H9 (cell line): ENCODE measurements at regions not wholly inside any gene's neighbourhood (a gene's known extent, or its start where the extent isn't known, plus 50 kb on each side); places are given as distances from the start of the nearest gene placed in this dataset.

Experiments used
- DNase-seq: peaks from one replicate; pipeline ENCODE4 v3.0.0-alpha.2; 2017
- H2AFZ ChIP-seq: one replicate; pipeline ENCODE4 v1.6.1; 2013; ENCODE audit warnings: mild to moderate bottlenecking, low read length, control low read depth, moderate library complexity
- H2AK5ac ChIP-seq: 2 replicates; pipeline ENCODE4 v1.6.1; 2013; ENCODE audit warnings: low read length, control low read depth, mixed read lengths; ENCODE audit not compliant: insufficient read length
- H2BK120ac ChIP-seq: one replicate; pipeline ENCODE4 v1.6.1; 2013; ENCODE audit warnings: low read depth, mild to moderate bottlenecking, low read length, control low read depth, inconsistent platforms; ENCODE audit not compliant: poor library complexity, severe bottlenecking
- H2BK12ac ChIP-seq: 2 replicates; pipeline ENCODE4 v1.6.1; 2013; ENCODE audit warnings: low read length, control low read depth, mixed read lengths, low read depth; ENCODE audit not compliant: insufficient read length
- H2BK15ac ChIP-seq: 2 replicates; pipeline ENCODE4 v1.6.1; 2013; ENCODE audit warnings: low read depth, low read length, control low read depth
- H2BK20ac ChIP-seq: one replicate; pipeline ENCODE4 v1.6.1; 2013; ENCODE audit warnings: low read depth, mild to moderate bottlenecking, low read length, control low read depth, inconsistent platforms; ENCODE audit not compliant: poor library complexity, severe bottlenecking
- H2BK5ac ChIP-seq: 2 replicates; pipeline ENCODE4 v1.6.1; 2013; ENCODE audit warnings: low read length, control low read depth, mixed read lengths; ENCODE audit not compliant: insufficient read length
- H3K14ac ChIP-seq: 2 replicates; pipeline ENCODE4 v1.6.1; 2013; ENCODE audit warnings: low read length, control low read depth; ENCODE audit not compliant: insufficient read depth
- H3K18ac ChIP-seq: 2 replicates; pipeline ENCODE4 v1.6.1; 2013; ENCODE audit warnings: low read depth, mild to moderate bottlenecking, mixed read lengths, low read length, control low read depth; ENCODE audit not compliant: insufficient read length
- H3K23ac ChIP-seq: 2 replicates; pipeline ENCODE4 v1.6.1; 2013; ENCODE audit warnings: low read length, control low read depth, mixed read lengths, low read depth; ENCODE audit not compliant: insufficient read length
- H3K23me2 ChIP-seq: 2 replicates; pipeline ENCODE4 v1.6.1; 2013; ENCODE audit warnings: low read depth, mild to moderate bottlenecking, mixed read lengths, low read length, control low read depth; ENCODE audit not compliant: insufficient read length, poor library complexity, severe bottlenecking
- H3K27ac ChIP-seq: 2 replicates; pipeline ENCODE4 v1.5.1; 2013; ENCODE audit warnings: low read length, control low read depth, mixed read lengths, low read depth; ENCODE audit not compliant: insufficient read length
- H3K27me3 ChIP-seq: 2 replicates; pipeline ENCODE4 v1.6.1; 2013; ENCODE audit warnings: low read length, control low read depth, inconsistent platforms; ENCODE audit not compliant: insufficient read depth
- H3K4ac ChIP-seq: 2 replicates; pipeline ENCODE4 v1.6.1; 2013; ENCODE audit warnings: low read depth, mild to moderate bottlenecking, control low read depth, inconsistent platforms, low read length, moderate library complexity
- H3K4me1 ChIP-seq: 2 replicates; pipeline ENCODE4 v1.6.1; 2013; ENCODE audit warnings: low read length, control low read depth, inconsistent platforms; ENCODE audit not compliant: insufficient read depth
- H3K4me2 ChIP-seq: 2 replicates; pipeline ENCODE4 v1.6.1; 2013; ENCODE audit warnings: low read length, control low read depth, mixed read lengths; ENCODE audit not compliant: insufficient read length, insufficient read depth
- H3K56ac ChIP-seq: 2 replicates; pipeline ENCODE4 v1.6.1; 2013; ENCODE audit warnings: low read depth, mild to moderate bottlenecking, mixed read lengths, low read length, control low read depth; ENCODE audit not compliant: insufficient read length
- H3K79me1 ChIP-seq: 2 replicates; pipeline ENCODE4 v1.6.1; 2013; ENCODE audit warnings: low read depth, mild to moderate bottlenecking, moderate library complexity, low read length, control low read depth, inconsistent platforms; ENCODE audit not compliant: insufficient read depth, poor library complexity, severe bottlenecking
- H3K79me2 ChIP-seq: 2 replicates; pipeline ENCODE4 v1.6.1; 2013; ENCODE audit warnings: low read length, control low read depth, inconsistent platforms; ENCODE audit not compliant: insufficient read depth
- H3K9ac ChIP-seq: 2 replicates; pipeline ENCODE4 v1.6.1; 2013; ENCODE audit warnings: low read length, control low read depth, mixed read lengths; ENCODE audit not compliant: insufficient read length; ENCODE audit errors: extremely low read depth
- H3K9me3 ChIP-seq: one replicate; pipeline ENCODE4 v1.6.1; 2013; ENCODE audit warnings: low read depth, low read length, inconsistent platforms; ENCODE audit not compliant: control insufficient read depth
- H3T11ph ChIP-seq: one replicate; pipeline ENCODE4 v1.6.1; 2013; ENCODE audit warnings: mild to moderate bottlenecking, low read length, control low read depth, inconsistent platforms
- H4K20me1 ChIP-seq: one replicate; pipeline ENCODE4 v1.6.1; 2013; ENCODE audit not compliant: control insufficient read depth, insufficient read length, insufficient read depth
- H4K5ac ChIP-seq: 2 replicates; pipeline ENCODE4 v1.6.1; 2013; ENCODE audit warnings: low read depth, mild to moderate bottlenecking, mixed read lengths, low read length, control low read depth; ENCODE audit not compliant: insufficient read length
- H4K8ac ChIP-seq: replicated peaks from 2 replicates; pipeline ENCODE4 v1.6.1; 2013; ENCODE audit warnings: low read length, control low read depth, mixed read lengths, low read depth; ENCODE audit not compliant: insufficient read length
- H4K91ac ChIP-seq: 2 replicates; pipeline ENCODE4 v1.6.1; 2013; ENCODE audit warnings: low read depth, mild to moderate bottlenecking, moderate library complexity, mixed read lengths, low read length, control low read depth; ENCODE audit not compliant: insufficient read length
- H3K27ac Mint-ChIP-seq, 3 experiments: 2 replicates in 2 of 3; 3 replicates in 1 of 3; pipeline ENCODE4 v1.8.0; 2020 to 2021; ENCODE audit warnings: mixed read lengths in 3 of 3, mild to moderate bottlenecking in 1 of 3, moderate library complexity in 1 of 3
- H3K27me3 Mint-ChIP-seq: 2 replicates; pipeline ENCODE4 v1.8.0; 2021; ENCODE audit warnings: low read depth, mild to moderate bottlenecking, moderate library complexity, mixed read lengths
- H3K36me3 Mint-ChIP-seq, 3 experiments: 2 replicates in 2 of 3; 3 replicates in 1 of 3; pipeline ENCODE4 v1.8.0; 2020 to 2021; ENCODE audit warnings: low read depth in 3 of 3, mixed read lengths in 3 of 3; ENCODE audit not compliant: insufficient read depth in 1 of 3
- H3K4me1 Mint-ChIP-seq, 2 experiments: 2 replicates each; pipeline ENCODE4 v1.8.0; 2020; ENCODE audit warnings: mixed read lengths in 2 of 2
- H3K4me3 Mint-ChIP-seq, 2 experiments: 2 replicates in 1 of 2; 3 replicates in 1 of 2; pipeline ENCODE4 v1.8.0; 2020 to 2021; ENCODE audit warnings: mild to moderate bottlenecking in 2 of 2, mixed read lengths in 2 of 2, moderate library complexity in 1 of 2
- H3K9me3 Mint-ChIP-seq, 2 experiments: 2 replicates in 1 of 2; 3 replicates in 1 of 2; pipeline ENCODE4 v1.8.0; 2020; ENCODE audit warnings: mild to moderate bottlenecking in 2 of 2, mixed read lengths in 2 of 2, moderate library complexity in 1 of 2
- WGBS: extraction: QIAGEN DNeasy Blood & Tissue Kit; methylation state at CpG from one replicate; pipeline ENCODE4 v1.1.7; 2013; ENCODE audit warnings: missing lambda C conversion rate, low lambda C conversion rate, mixed read lengths; ENCODE audit not compliant: insufficient read length; ENCODE audit errors: extremely low coverage; 5-methylcytosine and 5-hydroxymethylcytosine counted together
- TF ChIP-seq, protein P1 (sequence below): fragments of 200-600 bp; sonication (generic); conservative IDR thresholded peaks from 3 replicates; pipeline ENCODE4 v1.8.0; 2021; ENCODE audit warnings: antibody characterized with exemption, mild to moderate bottlenecking

DNA sequence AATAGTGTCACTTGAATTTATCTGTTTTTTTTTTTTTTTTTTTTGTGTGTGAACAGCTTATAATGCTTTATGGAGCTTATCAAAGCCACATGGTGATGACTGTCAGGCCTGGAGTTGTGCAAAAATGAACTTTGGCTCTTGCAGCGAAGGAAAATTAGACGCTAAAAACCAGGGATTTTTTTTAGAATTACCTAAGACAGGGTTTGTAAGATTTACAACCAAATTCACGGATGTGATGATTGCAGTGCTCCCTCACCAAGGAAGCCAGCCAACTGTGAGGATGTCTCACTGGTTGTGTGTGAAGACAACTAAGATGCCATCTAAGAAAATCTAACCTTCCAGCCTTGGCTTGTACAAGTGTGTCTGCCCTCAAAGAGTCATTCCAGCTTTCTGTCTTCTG, 127.1 kb upstream of the SLC4A4 start:
- Histone ChIP-seq H4K91ac (no peak overlapping the region), H2AFZ (no peak overlapping the region), H3K79me1 (no peaks in the 10 kb centered on the region), H3K4ac (no peak overlapping the region), H3K23me2 (no peaks in the 10 kb centered on the region), H4K8ac (no peak overlapping the region), H3K56ac (no peak overlapping the region), H3K4me2 (no peak overlapping the region), H4K5ac (no peak overlapping the region), H2BK12ac (no peak overlapping the region), H2BK5ac (no peak overlapping the region), H2BK15ac (no peak overlapping the region), H3K4me1 (no peaks in the 10 kb centered on the region), H2BK120ac (no peak overlapping the region), H3K23ac (no peak overlapping the region), H3K9ac (no peak overlapping the region), H3K27ac (no peak overlapping the region), H4K20me1 (no peaks in the 10 kb centered on the region), H2AK5ac (no peak overlapping the region), H3K18ac (no peak overlapping the region), H3K9me3 (no peaks in the 10 kb centered on the region), H3T11ph (no peak overlapping the region), H3K79me2 (no peaks in the 10 kb centered on the region), H3K27me3 (no peaks in the 10 kb centered on the region), H3K14ac (no peak overlapping the region), H2BK20ac (no peak overlapping the region)
- Mint-ChIP-seq H3K27me3 (no peaks in the 10 kb centered on the region), H3K4me1 (no peaks in the 10 kb centered on the region), H3K9me3 (no peaks in the 10 kb centered on the region), H3K36me3 (no peaks in the 10 kb centered on the region), H3K27ac (no peak overlapping the region), H3K4me3 (no peak overlapping the region)
- WGBS, result no CpG with 5 or more reads among the region's 3 CpGs
- DNase-seq, result no peak
- TF ChIP-seq, protein P1, sequence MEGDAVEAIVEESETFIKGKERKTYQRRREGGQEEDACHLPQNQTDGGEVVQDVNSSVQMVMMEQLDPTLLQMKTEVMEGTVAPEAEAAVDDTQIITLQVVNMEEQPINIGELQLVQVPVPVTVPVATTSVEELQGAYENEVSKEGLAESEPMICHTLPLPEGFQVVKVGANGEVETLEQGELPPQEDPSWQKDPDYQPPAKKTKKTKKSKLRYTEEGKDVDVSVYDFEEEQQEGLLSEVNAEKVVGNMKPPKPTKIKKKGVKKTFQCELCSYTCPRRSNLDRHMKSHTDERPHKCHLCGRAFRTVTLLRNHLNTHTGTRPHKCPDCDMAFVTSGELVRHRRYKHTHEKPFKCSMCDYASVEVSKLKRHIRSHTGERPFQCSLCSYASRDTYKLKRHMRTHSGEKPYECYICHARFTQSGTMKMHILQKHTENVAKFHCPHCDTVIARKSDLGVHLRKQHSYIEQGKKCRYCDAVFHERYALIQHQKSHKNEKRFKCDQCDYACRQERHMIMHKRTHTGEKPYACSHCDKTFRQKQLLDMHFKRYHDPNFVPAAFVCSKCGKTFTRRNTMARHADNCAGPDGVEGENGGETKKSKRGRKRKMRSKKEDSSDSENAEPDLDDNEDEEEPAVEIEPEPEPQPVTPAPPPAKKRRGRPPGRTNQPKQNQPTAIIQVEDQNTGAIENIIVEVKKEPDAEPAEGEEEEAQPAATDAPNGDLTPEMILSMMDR, result no peak
